H1 (cell line): ENCODE measurements at regions not wholly inside any gene's neighbourhood (a gene's known extent, or its start where the extent isn't known, plus 50 kb on each side); places are given as distances from the start of the nearest gene placed in this dataset.
A peak's percentile ranks its signal among the peaks of the same experiment; 100 is the strongest.
"Not testable (repeated sequence)": the region's sequence is repeated elsewhere in the genome, so short reads cannot be mapped to it uniquely, and the experiment has no call there.

Experiments used
- CTCF ChIA-PET: fragments of 300-600 bp; sonication (Branson Sonifier 250); formaldehyde crosslinking; loops from one replicate; lab custom pipeline; 2021; ENCODE audit not compliant: partially characterized antibody; lab: Charles Lee
- POLR2A ChIA-PET: fragments of 300-600 bp; sonication (Branson Sonifier 250); formaldehyde crosslinking; loops from one replicate; lab custom pipeline; 2021; ENCODE audit warnings: inconsistent platforms; ENCODE audit not compliant: partially characterized antibody; lab: Charles Lee
- DNase-seq, 2 experiments: peaks; one replicate each; pipeline versions ENCODE4 v3.0.0 to v3.0.0-alpha.2; 2010 to 2022; ENCODE audit warnings: low spot score in 2 of 2, low read depth in 1 of 2, mixed read lengths in 1 of 2
- FAIRE-seq: peaks from 2 replicates; lab custom pipeline; 2011; peaks lifted over from hg19 to GRCh38; lab: Jason Lieb, UNC
- H2AFZ ChIP-seq: 2 replicates; pipeline ENCODE4 v1.8.1; 2012; ENCODE audit warnings: low read length, inconsistent platforms
- H2AK5ac ChIP-seq: 2 replicates; pipeline ENCODE4 v1.6.1; 2013; ENCODE audit warnings: low read depth, low read length
- H2BK120ac ChIP-seq: replicated peaks from 2 replicates; pipeline ENCODE3; 2013; ENCODE audit warnings: low read depth, low read length, inconsistent platforms
- H2BK12ac ChIP-seq: 2 replicates; pipeline ENCODE4 v1.6.1; 2013; ENCODE audit warnings: low read depth, low read length
- H2BK15ac ChIP-seq: 2 replicates; pipeline ENCODE4 v1.6.1; 2013; ENCODE audit warnings: low read length
- H2BK20ac ChIP-seq: 2 replicates; pipeline ENCODE4 v1.6.1; 2013; ENCODE audit warnings: low read length
- H2BK5ac ChIP-seq: 2 replicates; pipeline ENCODE4 v1.6.1; 2013; ENCODE audit warnings: low read depth, low read length
- H3K14ac ChIP-seq: 2 replicates; pipeline ENCODE4 v1.6.1; 2013; ENCODE audit warnings: inconsistent platforms; ENCODE audit not compliant: insufficient read length
- H3K18ac ChIP-seq: 2 replicates; pipeline ENCODE4 v1.6.1; 2013; ENCODE audit warnings: low read length; ENCODE audit errors: extremely low read depth
- H3K23ac ChIP-seq: 2 replicates; pipeline ENCODE4 v1.6.1; 2013; ENCODE audit warnings: inconsistent platforms; ENCODE audit not compliant: insufficient read length
- H3K23me2 ChIP-seq: 2 replicates; pipeline ENCODE4 v1.6.1; 2013; ENCODE audit warnings: low read depth, low read length
- H3K27ac ChIP-seq: 2 replicates; pipeline ENCODE4 v1.6.1; 2011; ENCODE audit warnings: low read depth, low read length, inconsistent platforms
- H3K27me3 ChIP-seq, 4 experiments: replicated peaks in 1 of 4; 1 replicate in 1 of 4; 2 replicates in 3 of 4; pipeline versions ENCODE4 v1.6.1 to v1.8.1; 2011 to 2013; ENCODE audit warnings: low read length in 3 of 4, mild to moderate bottlenecking in 3 of 4, inconsistent platforms in 2 of 4, mixed read lengths in 2 of 4, moderate library complexity in 1 of 4; ENCODE audit not compliant: control insufficient read depth in 3 of 4, insufficient read depth in 3 of 4; ENCODE audit errors: extremely low read depth in 1 of 4
- H3K36me3 ChIP-seq, 4 experiments: 2 replicates each; pipeline versions ENCODE4 v1.6.1 to v1.8.1; 2011 to 2013; ENCODE audit warnings: mild to moderate bottlenecking in 4 of 4, low read length in 3 of 4, moderate library complexity in 2 of 4, control low read depth in 1 of 4, inconsistent platforms in 1 of 4; ENCODE audit not compliant: insufficient read depth in 4 of 4, control insufficient read depth in 2 of 4
- H3K4ac ChIP-seq: replicated peaks from 2 replicates; pipeline ENCODE3; 2013; ENCODE audit warnings: low read length, low read depth, mixed read lengths, inconsistent platforms; ENCODE audit not compliant: insufficient read length
- H3K4me1 ChIP-seq, 4 experiments: replicated peaks in 1 of 4; 1 replicate in 1 of 4; 2 replicates in 3 of 4; pipeline versions ENCODE4 v1.6.1 to v1.8.1; 2011 to 2013; ENCODE audit warnings: low read length in 3 of 4, inconsistent platforms in 2 of 4, mixed read lengths in 1 of 4; ENCODE audit not compliant: insufficient read depth in 4 of 4, control insufficient read depth in 3 of 4
- H3K4me2 ChIP-seq, 2 experiments: 2 replicates each; pipeline versions ENCODE4 v1.6.1 to v1.8.1; 2011 to 2013; ENCODE audit warnings: low read depth in 2 of 2, low read length in 2 of 2, control low read depth in 1 of 2, inconsistent platforms in 1 of 2, mild to moderate bottlenecking in 1 of 2; ENCODE audit not compliant: insufficient read depth in 1 of 2
- H3K4me3 ChIP-seq, 4 experiments: fragments of 200-600, 300-600 bp in 1 of 4; sonication (generic), shearing (Covaris generic), sonication (Bioruptor Twin) in 1 of 4; 2 replicates each; pipeline versions ENCODE4 v1.5.1 to v1.8.1; 2011 to 2016; ENCODE audit warnings: low read length in 4 of 4, low read depth in 3 of 4, control low read depth in 2 of 4, inconsistent platforms in 2 of 4, mild to moderate bottlenecking in 2 of 4, mixed read lengths in 1 of 4, moderate library complexity in 1 of 4; ENCODE audit not compliant: insufficient read depth in 2 of 4; ENCODE audit errors: extremely low read depth in 1 of 4
- H3K56ac ChIP-seq: replicated peaks from 2 replicates; pipeline ENCODE3; 2013; ENCODE audit warnings: low read depth, mild to moderate bottlenecking, mixed read lengths, low read length, inconsistent platforms; ENCODE audit not compliant: insufficient read length
- H3K79me1 ChIP-seq: 2 replicates; pipeline ENCODE4 v1.6.1; 2013; ENCODE audit warnings: low read depth, low read length, control low read depth
- H3K79me2 ChIP-seq, 2 experiments: 2 replicates each; pipeline versions ENCODE4 v1.6.1 to v1.8.1; 2012 to 2013; ENCODE audit warnings: low read length in 2 of 2, mild to moderate bottlenecking in 2 of 2, inconsistent platforms in 1 of 2; ENCODE audit not compliant: insufficient read depth in 2 of 2, control insufficient read depth in 1 of 2
- H3K9ac ChIP-seq, 4 experiments: replicated peaks in 1 of 4; 1 replicate in 1 of 4; 2 replicates in 3 of 4; pipeline versions ENCODE4 v1.6.1 to v1.8.1; 2011 to 2013; ENCODE audit warnings: low read depth in 3 of 4, low read length in 3 of 4, control low read depth in 2 of 4, mild to moderate bottlenecking in 2 of 4, moderate library complexity in 2 of 4, inconsistent platforms in 1 of 4; ENCODE audit errors: extremely low read depth in 1 of 4
- H3K9me3 ChIP-seq, 2 experiments: 2 replicates each; pipeline versions ENCODE4 v1.6.1 to v1.8.1; 2012 to 2013; ENCODE audit warnings: mild to moderate bottlenecking in 2 of 2, moderate library complexity in 2 of 2, control low read depth in 1 of 2, inconsistent platforms in 1 of 2, low read depth in 1 of 2, low read length in 1 of 2, mixed read lengths in 1 of 2; ENCODE audit not compliant: insufficient read depth in 2 of 2
- H4K20me1 ChIP-seq, 2 experiments: replicated peaks in 1 of 2; 2 replicates each; pipeline versions ENCODE3 to v1.8.1; 2011 to 2013; ENCODE audit warnings: inconsistent platforms in 2 of 2, low read length in 2 of 2, mild to moderate bottlenecking in 1 of 2; ENCODE audit not compliant: insufficient read depth in 2 of 2, control insufficient read depth in 1 of 2
- H4K5ac ChIP-seq: 2 replicates; pipeline ENCODE4 v1.6.1; 2013; ENCODE audit warnings: low read length, low read depth, mixed read lengths, inconsistent platforms; ENCODE audit not compliant: insufficient read length
- H4K8ac ChIP-seq: 2 replicates; pipeline ENCODE4 v1.8.0; 2013; ENCODE audit warnings: mild to moderate bottlenecking, moderate library complexity, low read length, inconsistent platforms; ENCODE audit not compliant: insufficient read depth; ENCODE audit errors: extremely low read depth
- H4K91ac ChIP-seq: replicated peaks from 2 replicates; pipeline ENCODE3; 2013; ENCODE audit warnings: low read length, mixed read lengths, inconsistent platforms; ENCODE audit not compliant: insufficient read length
- WGBS, 2 experiments: shearing (Covaris generic) in 1 of 2; methylation state at CpG; one replicate each; pipeline versions ENCODE4 v1.1.6 to v1.1.7; 2013 to 2015; ENCODE audit warnings: low lambda C conversion rate in 2 of 2, mixed read lengths in 2 of 2, inconsistent platforms in 1 of 2, low coverage in 1 of 2, missing lambda C conversion rate in 1 of 2; ENCODE audit not compliant: insufficient replicate concordance in 2 of 2, insufficient coverage in 1 of 2, insufficient read length in 1 of 2; ENCODE audit errors: extremely low coverage in 1 of 2, missing lambda C conversion rate in 1 of 2; 5-methylcytosine and 5-hydroxymethylcytosine counted together

GRCh38 chr16:29212084-29213027 lies 194.2 kb downstream of the NPIPB11 start:
- H3K4me1 ChIP-seq, H3K23ac ChIP-seq, H4K91ac ChIP-seq, CTCF ChIA-PET, H3K27me3 ChIP-seq, H3K4ac ChIP-seq, H3K79me1 ChIP-seq, FAIRE-seq, H3K4me3 ChIP-seq, H3K14ac ChIP-seq, H3K23me2 ChIP-seq, H3K56ac ChIP-seq, H3K79me2 ChIP-seq, H2BK15ac ChIP-seq, H4K8ac ChIP-seq, H2BK5ac ChIP-seq, H3K18ac ChIP-seq, H2BK120ac ChIP-seq, H2AFZ ChIP-seq, H3K36me3 ChIP-seq, H2BK20ac ChIP-seq, H2BK12ac ChIP-seq, H3K9ac ChIP-seq, POLR2A ChIA-PET, H2AK5ac ChIP-seq, H3K9me3 ChIP-seq, H3K27ac ChIP-seq, H4K5ac ChIP-seq, H4K20me1 ChIP-seq, H3K4me2 ChIP-seq: not testable (repeated sequence)
- peak in 1 of 2 experiments; percentile 4 for DNase-seq
- WGBS, 2 experiments: 91% methylated on average over 20 of the region's 21 CpGs; no CpG with 5 or more reads in 1 of the 2 experiments

GRCh38 chr16:29211456-29211855 lies 195.1 kb downstream of the NPIPB11 start:
- H4K8ac ChIP-seq, H3K4me2 ChIP-seq, H4K20me1 ChIP-seq, H3K79me2 ChIP-seq, H3K23ac ChIP-seq, H3K23me2 ChIP-seq, H3K14ac ChIP-seq, H2BK12ac ChIP-seq, H3K4me3 ChIP-seq, H3K4me1 ChIP-seq, H2AK5ac ChIP-seq, FAIRE-seq, H3K18ac ChIP-seq, H3K27me3 ChIP-seq, POLR2A ChIA-PET, H2BK20ac ChIP-seq, H3K4ac ChIP-seq, H4K5ac ChIP-seq, H4K91ac ChIP-seq, H3K36me3 ChIP-seq, H2AFZ ChIP-seq, H3K9me3 ChIP-seq, H3K9ac ChIP-seq, H3K56ac ChIP-seq, H2BK5ac ChIP-seq, CTCF ChIA-PET, H3K27ac ChIP-seq, H2BK120ac ChIP-seq, H3K79me1 ChIP-seq, H2BK15ac ChIP-seq: not testable (repeated sequence)
- WGBS, 2 experiments: 80% methylated on average over 12 of the region's 12 CpGs; no CpG with 5 or more reads in 1 of the 2 experiments
- peak in 1 of 2 experiments; percentile 13 for DNase-seq
